HG02623 (cell line): ENCODE measurements at regions not wholly inside any gene's neighbourhood (a gene's known extent, or its start where the extent isn't known, plus 50 kb on each side); places are given as distances from the start of the nearest gene placed in this dataset.

Experiments
- ATAC-seq: cut with Tn5 transposase; IDR thresholded peaks from one replicate; pipeline ENCODE4 v1.9.1; 2021; ENCODE audit warnings: moderate library complexity; ENCODE audit not compliant: unreplicated experiment

GRCh38 chrX:13110433-13111324, 66.3 kb upstream of the FAM9C start:
- no peak for ATAC-seq

GRCh38 chrX:13109817-13110216, 65.4 kb upstream of the FAM9C start:
- ATAC-seq, result no peak

- ATAC-seq, result no peak
Observed at GRCh38 chrX:13103914-13104274, 59.5 kb upstream of the FAM9C start.

GRCh38 chrX:13103188-13103913, 58.9 kb upstream of the FAM9C start:
- ATAC-seq, result no peak

- no peak for ATAC-seq
Observed at GRCh38 chrX:13102636-13103035, 58.2 kb upstream of the FAM9C start.

GRCh38 chrX:13101441-13102139, 57.2 kb upstream of the FAM9C start:
- no peak for ATAC-seq

- no peak for ATAC-seq
Observed at GRCh38 chrX:13099121-13099520, 54.7 kb upstream of the FAM9C start.

- ATAC-seq, result no peak
Observed at GRCh38 chrX:13096728-13097127, 52.3 kb upstream of the FAM9C start.

GRCh38 chrX:13094828-13095341, 50.5 kb upstream of the FAM9C start:
- ATAC-seq, result no peak

GRCh38 chrX:13094374-13094773, 50.0 kb upstream of the FAM9C start:
- ATAC-seq, result no peak
